ENCODE measurements at regions not wholly inside any gene's neighbourhood (a gene's known extent, or its start where the extent isn't known, plus 50 kb on each side); places are given as distances from the start of the nearest gene placed in this dataset.

DNA sequence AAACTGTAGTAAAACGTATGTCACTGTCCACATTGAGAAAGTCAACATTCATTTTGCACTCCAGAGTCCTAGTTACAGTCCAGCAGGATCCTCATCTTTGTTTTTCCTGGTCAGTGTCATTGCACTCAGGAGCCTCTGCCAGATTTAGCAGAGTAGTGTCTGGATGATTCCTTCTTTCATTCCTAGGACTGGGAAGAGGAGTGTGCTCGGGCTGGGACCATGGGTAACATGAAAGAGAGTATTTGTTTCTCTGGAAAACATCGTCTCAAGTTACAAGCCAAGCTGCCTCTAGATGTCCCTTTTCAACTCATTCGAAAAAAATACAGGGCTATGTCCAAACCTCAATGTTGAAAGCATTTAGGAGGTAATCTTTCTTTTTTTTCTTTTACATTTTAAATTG is 69.9 kb upstream of the TNIP3 start:
- no peak overlapping the region for H3K4me3 ChIP-seq (ENCODE audit: low read depth, low read length, poor library complexity, severe bottlenecking)
- no peaks in the 10 kb centered on the region for H3K4me1 ChIP-seq (ENCODE audit: insufficient read depth, low read length, poor library complexity, severe bottlenecking)
- no peaks in the 10 kb centered on the region for H3K27me3 ChIP-seq (replicated peaks; ENCODE audit: insufficient read depth, low read depth, low read length, poor library complexity)
- CTCF ChIA-PET: no interaction called here
- intact Hi-C loops (cut with micrococcal nuclease; ENCODE audit: unreplicated experiment): no loop called here
- no peak for TF ChIP-seq EZH2 (IDR thresholded peaks at IDR 0.05; ENCODE audit: borderline replicate concordance, low read depth, low read length, poor library complexity, severe bottlenecking)
- TF ChIP-seq, protein P1, sequence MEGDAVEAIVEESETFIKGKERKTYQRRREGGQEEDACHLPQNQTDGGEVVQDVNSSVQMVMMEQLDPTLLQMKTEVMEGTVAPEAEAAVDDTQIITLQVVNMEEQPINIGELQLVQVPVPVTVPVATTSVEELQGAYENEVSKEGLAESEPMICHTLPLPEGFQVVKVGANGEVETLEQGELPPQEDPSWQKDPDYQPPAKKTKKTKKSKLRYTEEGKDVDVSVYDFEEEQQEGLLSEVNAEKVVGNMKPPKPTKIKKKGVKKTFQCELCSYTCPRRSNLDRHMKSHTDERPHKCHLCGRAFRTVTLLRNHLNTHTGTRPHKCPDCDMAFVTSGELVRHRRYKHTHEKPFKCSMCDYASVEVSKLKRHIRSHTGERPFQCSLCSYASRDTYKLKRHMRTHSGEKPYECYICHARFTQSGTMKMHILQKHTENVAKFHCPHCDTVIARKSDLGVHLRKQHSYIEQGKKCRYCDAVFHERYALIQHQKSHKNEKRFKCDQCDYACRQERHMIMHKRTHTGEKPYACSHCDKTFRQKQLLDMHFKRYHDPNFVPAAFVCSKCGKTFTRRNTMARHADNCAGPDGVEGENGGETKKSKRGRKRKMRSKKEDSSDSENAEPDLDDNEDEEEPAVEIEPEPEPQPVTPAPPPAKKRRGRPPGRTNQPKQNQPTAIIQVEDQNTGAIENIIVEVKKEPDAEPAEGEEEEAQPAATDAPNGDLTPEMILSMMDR (conservative IDR thresholded peaks at IDR 0.05; ENCODE audit: low read depth, low read length): no peak
- no peak overlapping the region for H3K27ac ChIP-seq (ENCODE audit: low read depth, low read length, poor library complexity, severe bottlenecking)
- BruUV-seq (replicated peaks): no TSS peak
- no peak for DNase-seq (ENCODE audit: low spot score)
- POLR2A ChIA-PET (ENCODE audit: low non-redundant PET): no interaction called here
- no peaks in the 10 kb centered on the region for H3K36me3 ChIP-seq (ENCODE audit: insufficient read depth, low read length, poor library complexity, severe bottlenecking)
- H3K9me3 ChIP-seq (ENCODE audit: low read depth, low read length, poor library complexity, severe bottlenecking): no peaks in the 10 kb centered on the region

- no peak for DNase-seq (ENCODE audit: low spot score)
- H3K4me3 ChIP-seq (ENCODE audit: low read depth, low read length, poor library complexity, severe bottlenecking): no peak overlapping the region
- no peak overlapping the region for H3K27ac ChIP-seq (ENCODE audit: low read depth, low read length, poor library complexity, severe bottlenecking)
- H3K27me3 ChIP-seq (replicated peaks; ENCODE audit: insufficient read depth, low read depth, low read length, poor library complexity): no peaks in the 10 kb centered on the region
- no peaks in the 10 kb centered on the region for H3K36me3 ChIP-seq (ENCODE audit: insufficient read depth, low read length, poor library complexity, severe bottlenecking)
- TF ChIP-seq EZH2 (IDR thresholded peaks at IDR 0.05; ENCODE audit: borderline replicate concordance, low read depth, low read length, poor library complexity, severe bottlenecking): no peak
- TF ChIP-seq, protein P1 (conservative IDR thresholded peaks at IDR 0.05; ENCODE audit: low read depth, low read length): no peak
- no peaks in the 10 kb centered on the region for H3K9me3 ChIP-seq (ENCODE audit: low read depth, low read length, poor library complexity, severe bottlenecking)
- ChIA-PET CTCF (no interaction called here), POLR2A (ENCODE audit: low non-redundant PET) (no interaction called here)
- peaks cover 4% of the 10 kb centered on the region for H3K4me1 ChIP-seq (ENCODE audit: insufficient read depth, low read length, poor library complexity, severe bottlenecking)
- no TSS peak for BruUV-seq (replicated peaks)
- intact Hi-C loops (cut with micrococcal nuclease; ENCODE audit: unreplicated experiment): no loop called here
Observed at GRCh38 chr4:121229993-121230392, 65.9 kb upstream of the TNIP3 start.

DNA sequence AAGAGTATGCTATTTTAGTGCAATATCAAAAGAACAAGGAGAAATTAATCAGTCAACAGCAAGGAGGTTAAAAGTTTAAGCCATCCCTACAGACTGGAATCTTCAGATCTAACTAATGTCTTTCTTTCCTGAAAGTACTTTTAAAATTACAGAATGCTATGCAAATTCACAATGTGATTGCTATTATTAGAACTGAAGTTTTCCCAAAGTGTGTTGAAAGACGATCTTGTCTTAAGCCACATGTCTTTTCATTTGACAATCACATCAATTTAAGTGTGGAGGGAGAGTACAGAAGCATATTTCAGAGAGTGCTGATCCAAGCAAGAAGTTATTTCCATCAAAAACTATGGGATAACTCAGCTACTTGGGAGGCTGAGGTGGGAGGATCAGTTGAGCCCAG is 64.7 kb upstream of the TNIP3 start:
- CTCF ChIA-PET: interaction anchor here (0.6 kb wide), 1 partner anchor 11 kb away, joined by 3 read pairs; no protein-coding TSS in a partner anchor
- peaks cover 4% of the 10 kb centered on the region for H3K4me1 ChIP-seq (ENCODE audit: insufficient read depth, low read length, poor library complexity, severe bottlenecking)
- no peak overlapping the region for H3K27ac ChIP-seq (ENCODE audit: low read depth, low read length, poor library complexity, severe bottlenecking)
- no peaks in the 10 kb centered on the region for H3K36me3 ChIP-seq (ENCODE audit: insufficient read depth, low read length, poor library complexity, severe bottlenecking)
- DNase-seq (ENCODE audit: low spot score): no peak
- no peaks in the 10 kb centered on the region for H3K9me3 ChIP-seq (ENCODE audit: low read depth, low read length, poor library complexity, severe bottlenecking)
- TF ChIP-seq, protein P1 (conservative IDR thresholded peaks at IDR 0.05; ENCODE audit: low read depth, low read length): no peak
- TF ChIP-seq EZH2 (IDR thresholded peaks at IDR 0.05; ENCODE audit: borderline replicate concordance, low read depth, low read length, poor library complexity, severe bottlenecking): no peak
- no peak overlapping the region for H3K4me3 ChIP-seq (ENCODE audit: low read depth, low read length, poor library complexity, severe bottlenecking)
- no peaks in the 10 kb centered on the region for H3K27me3 ChIP-seq (replicated peaks; ENCODE audit: insufficient read depth, low read depth, low read length, poor library complexity)
- POLR2A ChIA-PET (ENCODE audit: low non-redundant PET): no interaction called here
- intact Hi-C loops (cut with micrococcal nuclease; ENCODE audit: unreplicated experiment): no loop called here
- BruUV-seq (replicated peaks): no TSS peak

All from A673 (cell line).